HG03159 (cell line): ENCODE measurements at regions not wholly inside any gene's neighbourhood (a gene's known extent, or its start where the extent isn't known, plus 50 kb on each side); places are given as distances from the start of the nearest gene placed in this dataset.
"Not testable (repeated sequence)": the region's sequence is repeated elsewhere in the genome, so short reads cannot be mapped to it uniquely, and the experiment has no call there.

Source experiments
- ATAC-seq: cut with Tn5 transposase; IDR thresholded peaks from one replicate; pipeline ENCODE4 v1.9.1; 2021; ENCODE audit warnings: mild to moderate bottlenecking, moderate library complexity; ENCODE audit not compliant: unreplicated experiment

GRCh38 chr5:162209005-162209605, 141.5 kb downstream of the GABRG2 start:
- peak; percentile 97 for ATAC-seq

- no peak for ATAC-seq
Measured at GRCh38 chr5:162214551-162214950, 147.0 kb downstream of the GABRG2 start.

GRCh38 chr5:162217037-162217436, 149.5 kb downstream of the GABRG2 start:
- no peak for ATAC-seq

GRCh38 chr5:162221910-162222309, 154.3 kb downstream of the GABRG2 start:
- no peak for ATAC-seq

GRCh38 chr5:162227075-162227474, 159.5 kb downstream of the GABRG2 start:
- no peak for ATAC-seq

- ATAC-seq: no peak
Measured at GRCh38 chr5:162230348-162230747, 162.8 kb downstream of the GABRG2 start.

GRCh38 chr5:162231522-162231921, 163.9 kb downstream of the GABRG2 start:
- ATAC-seq: no peak

GRCh38 chr5:162240734-162241133, 173.2 kb downstream of the GABRG2 start:
- ATAC-seq: no peak

- no peak for ATAC-seq
Measured at GRCh38 chr5:162242416-162242815, 174.8 kb downstream of the GABRG2 start.

GRCh38 chr5:162243651-162244050, 176.1 kb downstream of the GABRG2 start:
- ATAC-seq: no peak

- peak; percentile 73 for ATAC-seq
Measured at GRCh38 chr5:162248107-162248713, 180.6 kb downstream of the GABRG2 start.

- no peak for ATAC-seq
Measured at GRCh38 chr5:162256711-162257110, 189.1 kb downstream of the GABRG2 start.

- ATAC-seq: peak; percentile 67
Measured at GRCh38 chr5:162268694-162269481, 201.3 kb downstream of the GABRG2 start.

- no peak for ATAC-seq
Measured at GRCh38 chr5:162272417-162272816, 204.8 kb downstream of the GABRG2 start.

- ATAC-seq: no peak
Measured at GRCh38 chr5:162274679-162275078, 207.1 kb downstream of the GABRG2 start.

- ATAC-seq: not testable (repeated sequence)
Measured at GRCh38 chr5:162275387-162275786, 207.8 kb downstream of the GABRG2 start.

- ATAC-seq: no peak
Measured at GRCh38 chr5:162282191-162282590, 214.6 kb downstream of the GABRG2 start.

GRCh38 chr5:162283609-162284008, 216.0 kb downstream of the GABRG2 start:
- ATAC-seq: no peak

- peak; percentile 75 for ATAC-seq
Measured at GRCh38 chr5:162288647-162289296, 221.2 kb downstream of the GABRG2 start.

GRCh38 chr5:162289489-162289888, 221.9 kb downstream of the GABRG2 start:
- no peak for ATAC-seq

- ATAC-seq: no peak
Measured at GRCh38 chr5:162299793-162300192, 232.2 kb downstream of the GABRG2 start.

- no peak for ATAC-seq
Measured at GRCh38 chr5:162301356-162301755, 233.8 kb downstream of the GABRG2 start.
